HG02884 (cell line): ENCODE measurements at regions not wholly inside any gene's neighbourhood (a gene's known extent, or its start where the extent isn't known, plus 50 kb on each side); places are given as distances from the start of the nearest gene placed in this dataset.

Source experiments
- ATAC-seq: cut with Tn5 transposase; IDR thresholded peaks from one replicate; pipeline ENCODE4 v1.9.1; 2021; ENCODE audit warnings: mild to moderate bottlenecking, moderate library complexity; ENCODE audit not compliant: unreplicated experiment

- no peak for ATAC-seq
Measured at GRCh38 chr15:46591462-46591861, 956.6 kb downstream of the SQOR start.

DNA sequence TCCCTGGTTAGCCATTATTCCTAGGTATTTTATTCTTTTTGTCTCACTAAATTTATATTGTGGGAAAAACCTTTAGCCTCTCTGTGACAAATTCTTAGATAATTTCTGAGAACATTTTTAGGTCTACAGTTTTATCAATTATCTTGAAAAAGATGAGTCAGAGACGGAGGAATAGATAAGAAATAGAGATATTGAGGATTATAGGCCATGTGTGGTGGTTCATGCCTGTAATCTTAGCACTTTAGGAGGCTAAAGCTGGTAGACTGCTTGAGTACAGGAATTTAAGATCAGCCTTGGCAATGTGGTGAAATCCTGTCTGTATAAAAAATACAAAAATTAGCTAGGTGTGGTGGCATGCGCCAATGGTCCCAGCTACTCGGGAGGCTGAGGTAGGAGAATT is 960.2 kb downstream of the SQOR start:
- no peak for ATAC-seq

DNA sequence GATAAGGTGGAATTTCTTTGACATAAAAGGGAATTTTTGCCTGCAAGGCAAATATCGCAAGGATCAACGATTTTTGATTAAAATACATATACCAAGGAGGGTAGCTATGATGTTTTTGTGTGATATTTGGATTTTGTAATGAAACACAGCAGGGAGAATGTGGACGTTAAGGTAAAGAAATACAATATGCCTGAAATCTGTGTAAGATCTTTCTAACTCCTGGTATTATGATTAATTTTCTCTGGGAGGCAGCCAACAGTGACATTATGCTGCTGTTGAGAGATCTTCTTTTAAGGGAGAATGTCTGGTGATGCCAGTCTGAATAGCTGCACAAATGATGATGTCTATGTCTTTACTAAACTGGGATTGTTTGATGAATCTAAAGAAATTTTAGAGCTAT is 972.2 kb downstream of the SQOR start:
- no peak for ATAC-seq

DNA sequence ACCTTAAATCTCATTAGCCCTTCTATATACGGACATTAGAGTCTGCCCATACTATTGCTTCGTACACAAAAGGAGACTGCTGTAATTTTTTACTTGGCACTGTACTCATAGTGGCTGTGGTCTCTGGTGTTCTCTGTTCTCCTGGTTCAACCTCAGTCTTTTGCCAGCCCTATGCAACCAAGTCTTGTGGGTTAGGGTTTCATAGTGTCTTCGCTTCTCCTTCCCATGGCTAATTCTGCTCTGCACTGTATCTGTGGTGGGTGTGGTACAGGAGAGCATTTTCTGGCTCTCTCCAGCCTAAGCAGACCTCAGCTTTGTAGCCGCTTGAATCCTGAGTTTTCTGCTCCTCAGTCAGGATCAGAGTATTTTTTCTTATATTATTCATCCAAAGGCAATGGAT is 981.2 kb downstream of the SQOR start:
- no peak for ATAC-seq

- no peak for ATAC-seq
Measured at GRCh38 chr15:46617507-46617906, 982.7 kb downstream of the SQOR start.

- no peak for ATAC-seq
Measured at GRCh38 chr15:46618984-46619383, 984.2 kb downstream of the SQOR start.

- no peak for ATAC-seq
Measured at GRCh38 chr15:46620392-46621013, 985.7 kb downstream of the SQOR start.

GRCh38 chr15:46622851-46623250 is 988.0 kb downstream of the SQOR start:
- no peak for ATAC-seq

- no peak for ATAC-seq
Measured at GRCh38 chr15:46636206-46636605, 1001.4 kb downstream of the SQOR start.

DNA sequence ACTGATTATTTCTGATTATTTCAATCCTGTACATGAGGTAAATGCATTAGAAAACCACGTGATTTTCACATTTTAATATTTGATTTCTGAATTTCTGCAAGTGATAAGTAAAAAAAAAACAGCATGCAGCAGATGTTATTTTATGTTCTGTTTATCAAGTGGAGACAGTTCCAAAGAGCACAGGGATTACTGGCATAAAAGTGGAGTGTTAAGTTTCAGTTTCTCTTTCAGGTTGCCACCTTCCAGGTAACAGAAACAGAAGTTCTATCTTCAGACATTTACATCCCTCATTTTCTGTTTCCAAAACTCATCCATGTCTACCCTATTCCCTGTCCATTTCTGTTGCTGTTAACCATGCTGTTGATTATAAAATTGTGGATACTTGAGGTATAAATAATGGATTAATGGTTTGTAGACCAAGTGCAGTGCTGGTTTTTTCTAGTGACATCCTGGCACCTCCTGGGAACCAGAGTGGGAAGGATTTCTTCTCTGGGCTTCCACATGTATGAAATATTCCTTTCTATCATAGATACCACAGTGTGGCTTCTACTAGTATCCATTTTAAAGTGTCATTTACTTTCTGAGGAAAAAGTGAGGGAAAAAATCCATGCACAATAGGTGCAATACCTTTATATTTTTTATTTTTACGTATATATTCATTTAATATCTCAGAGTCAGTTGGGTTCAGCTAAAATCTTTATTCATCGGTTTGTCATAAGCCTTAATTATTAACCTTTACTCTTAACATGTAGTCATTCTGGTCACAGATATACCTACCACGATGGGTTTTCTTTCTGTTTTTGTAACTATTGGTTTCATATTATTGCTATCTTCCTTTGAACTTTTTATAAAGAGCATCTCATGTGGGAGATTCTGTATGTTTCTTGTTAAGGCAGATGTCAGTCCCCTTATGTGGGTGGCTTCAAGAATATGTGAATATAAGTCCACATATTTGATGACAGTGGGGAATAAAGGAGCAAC is 1010.0 kb downstream of the SQOR start:
- no peak for ATAC-seq

DNA sequence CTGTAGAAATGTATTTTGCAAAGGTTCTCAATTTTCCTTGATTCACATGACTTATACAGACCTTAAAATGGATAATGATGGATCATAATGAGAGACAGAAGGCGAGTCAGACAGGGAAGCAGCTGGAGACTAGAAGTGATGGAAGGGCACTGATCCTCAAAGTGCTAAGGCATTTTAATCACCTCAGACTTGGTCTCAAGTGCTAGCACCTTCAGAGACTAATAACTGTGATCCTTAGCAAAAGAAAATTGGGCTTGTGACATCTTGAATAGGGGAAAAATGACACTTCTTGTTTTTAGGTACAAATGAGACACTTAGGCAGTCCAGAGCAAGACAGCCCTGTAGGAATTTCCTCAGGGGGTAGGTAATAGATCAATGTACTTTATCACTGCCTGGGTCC is 1011.7 kb downstream of the SQOR start:
- ATAC-seq: no peak

DNA sequence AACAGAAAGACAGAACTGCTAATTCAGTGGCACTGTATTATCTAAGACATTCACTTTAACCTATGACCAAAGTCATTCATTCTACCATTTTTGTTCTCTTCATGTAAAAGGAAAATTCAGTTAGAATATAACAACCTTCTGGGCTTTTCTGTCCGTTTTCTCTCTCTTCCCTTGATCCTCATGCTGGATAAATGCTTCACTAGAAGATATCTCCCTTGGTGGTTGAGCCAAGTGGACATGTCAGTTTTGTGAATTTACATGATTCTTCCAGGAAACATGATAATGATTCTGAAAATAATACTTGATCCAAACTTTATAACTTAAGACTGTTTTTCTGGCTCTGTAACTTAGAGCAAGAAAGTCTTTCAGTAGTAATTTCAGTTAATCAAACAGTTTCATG is 1012.2 kb downstream of the SQOR start:
- ATAC-seq: no peak

DNA sequence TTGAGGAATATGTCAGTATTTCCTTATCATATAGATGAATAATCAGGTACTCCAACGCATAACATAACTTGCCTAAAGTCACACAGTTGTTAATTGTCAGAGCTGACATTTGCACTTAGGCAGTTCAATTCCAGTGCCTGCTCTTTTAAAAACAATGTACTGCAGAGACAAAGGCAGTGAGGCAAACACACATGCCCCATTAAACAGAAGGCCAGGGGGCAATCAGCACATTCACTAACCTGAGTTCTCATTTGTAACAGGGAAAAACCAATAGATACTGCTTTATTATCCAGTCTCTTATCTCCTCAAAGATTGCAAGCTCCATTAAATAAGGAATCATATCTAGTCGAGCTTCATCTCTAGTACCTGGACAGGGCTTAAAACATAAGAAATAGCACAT is 1017.4 kb downstream of the SQOR start:
- ATAC-seq: no peak

- no peak for ATAC-seq
Measured at GRCh38 chr15:46654993-46655392, 1020.2 kb downstream of the SQOR start.

GRCh38 chr15:46660096-46660842 is 1025.4 kb downstream of the SQOR start:
- peak; percentile 70 for ATAC-seq

DNA sequence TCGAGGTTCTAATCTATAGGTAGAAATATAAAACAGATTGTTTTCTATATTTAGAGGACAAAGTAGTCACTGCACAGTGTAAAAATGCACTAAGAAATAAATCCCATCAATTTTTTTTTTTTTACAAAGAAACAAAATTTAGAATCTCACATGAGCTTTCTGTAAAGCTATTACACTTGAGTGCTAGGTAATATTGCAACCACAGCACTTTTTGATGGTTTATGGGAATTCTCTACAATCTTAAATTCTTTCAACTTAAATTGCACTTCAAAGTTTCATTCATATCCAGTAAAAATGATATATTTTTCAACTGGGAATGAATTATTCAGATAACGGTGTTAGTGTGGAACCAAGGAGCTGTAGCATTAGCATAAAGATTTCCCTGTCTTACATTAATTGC is 1035.4 kb downstream of the SQOR start:
- ATAC-seq: no peak

DNA sequence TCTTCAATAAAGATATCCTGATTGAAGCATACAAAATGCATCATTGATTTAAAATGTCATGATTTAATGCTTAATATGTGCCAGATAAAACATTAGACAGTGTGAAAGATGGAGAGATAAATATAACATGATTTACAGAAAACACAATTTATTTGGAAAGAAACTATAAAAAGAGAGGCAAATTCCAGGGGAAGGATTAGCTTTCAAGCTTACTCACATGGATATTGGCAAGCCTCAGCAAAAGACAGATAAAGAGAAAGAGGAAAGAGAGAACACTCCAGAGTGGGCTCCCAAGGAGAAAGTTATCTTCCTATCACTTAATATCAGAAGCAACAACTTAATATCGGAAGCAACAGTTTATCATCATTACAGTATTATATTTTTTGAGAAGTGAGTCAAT is 1036.5 kb downstream of the SQOR start:
- ATAC-seq: no peak

- no peak for ATAC-seq
Measured at GRCh38 chr15:46672041-46672440, 1037.2 kb downstream of the SQOR start.

DNA sequence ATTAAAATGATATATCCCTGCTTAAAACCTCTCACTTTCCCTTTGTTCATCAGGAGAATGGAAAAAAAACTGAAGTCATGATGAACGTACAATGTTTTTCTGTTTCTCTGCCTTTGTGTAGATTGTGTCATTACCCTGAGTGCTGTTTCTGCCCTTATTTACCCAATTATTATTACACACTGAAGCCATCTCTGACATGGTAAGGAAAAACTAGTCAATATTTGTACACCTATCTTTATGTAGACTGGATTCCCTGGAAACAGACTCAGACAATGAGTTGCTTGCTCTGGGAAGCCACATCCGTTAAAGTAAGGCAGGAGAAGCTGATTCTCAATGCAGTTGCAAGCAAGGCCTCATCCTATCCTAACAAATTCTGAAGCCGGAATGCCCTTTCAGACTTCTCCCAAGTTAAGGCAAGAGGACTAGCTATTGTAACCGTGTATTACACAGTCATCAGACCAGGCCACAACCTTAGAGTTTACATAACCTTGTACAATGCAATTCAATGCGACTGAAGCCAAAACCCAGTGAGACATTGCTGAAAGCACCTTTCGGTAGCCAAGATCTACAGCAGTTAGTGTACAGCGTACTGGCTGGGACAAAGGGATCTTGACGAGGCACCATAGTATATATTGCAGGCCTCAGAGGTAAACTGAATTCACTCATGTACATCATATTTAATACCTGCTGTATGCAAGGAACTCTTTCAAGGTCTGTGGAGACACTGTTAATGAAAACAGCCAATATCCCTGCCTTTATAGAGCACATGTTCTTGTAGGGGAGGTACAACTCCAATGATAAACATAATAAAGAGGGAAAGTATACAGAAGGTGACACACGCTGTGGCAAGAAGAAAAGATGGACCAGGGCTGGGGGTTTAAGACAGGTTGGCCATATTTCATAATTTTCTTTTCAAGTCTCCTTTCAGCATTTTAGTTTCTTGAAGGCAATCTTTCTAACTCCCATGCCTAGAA is 1040.8 kb upstream of the SEMA6D start:
- ATAC-seq: no peak

GRCh38 chr15:46677491-46677890 is 1039.8 kb upstream of the SEMA6D start:
- ATAC-seq: no peak
